GM23338 (cell line): ENCODE measurements at regions not wholly inside any gene's neighbourhood (a gene's known extent, or its start where the extent isn't known, plus 50 kb on each side); places are given as distances from the start of the nearest gene placed in this dataset.

Experiments
- CREB1 ChIP-seq: fragments of 250-450 bp; sonication (Bioruptor Pico); IDR thresholded peaks from 2 replicates; pipeline ENCODE4 v1.5.0; 2020; ENCODE audit warnings: low read depth, mild to moderate bottlenecking, moderate library complexity
- CTCF ChIP-seq, 2 experiments: fragments of 200-600 bp in 1 of 2; sonication (generic) in 1 of 2; conservative IDR thresholded peaks; 2 replicates each; pipeline versions ENCODE4 v1.5.1 to v1.6.1; 2016 to 2017; ENCODE audit warnings: antibody characterized with exemption in 2 of 2, low read depth in 2 of 2, mild to moderate bottlenecking in 2 of 2, moderate library complexity in 1 of 2
- ETS1 ChIP-seq: IDR thresholded peaks from 2 replicates; pipeline ENCODE4 v1.6.1; 2016; ENCODE audit warnings: antibody characterized with exemption
- EZH2 ChIP-seq: fragments of 200-600 bp; sonication (generic); IDR thresholded peaks from one replicate; pipeline ENCODE4 v1.8.0; 2017; ENCODE audit warnings: antibody characterized with exemption, mild to moderate bottlenecking, low read depth; ENCODE audit not compliant: unreplicated experiment
- EZH2phosphoT487 ChIP-seq: fragments of 200-600 bp; sonication (generic); IDR thresholded peaks from one replicate; pipeline ENCODE4 v1.8.1; 2018; ENCODE audit warnings: antibody characterized with exemption; ENCODE audit not compliant: unreplicated experiment
- JUNB ChIP-seq: IDR thresholded peaks from one replicate; pipeline ENCODE4 v1.6.1; 2016; ENCODE audit warnings: antibody characterized with exemption; ENCODE audit not compliant: unreplicated experiment
- POLR2AphosphoS5 ChIP-seq: IDR thresholded peaks from 2 replicates; pipeline ENCODE4 v1.6.1; 2016; ENCODE audit warnings: antibody characterized with exemption, low read depth
- STAT1 ChIP-seq: IDR thresholded peaks from one replicate; pipeline ENCODE4 v1.6.1; 2016; ENCODE audit warnings: antibody characterized with exemption; ENCODE audit not compliant: unreplicated experiment

GRCh38 chr5:148911386-148911785 lies 85.0 kb downstream of the ADRB2 start:
- TF ChIP-seq ETS1, result no peak
- TF ChIP-seq CTCF (conservative IDR thresholded peaks at IDR 0.05; ENCODE audit: low read depth in 2 of 2), result no peak
- TF ChIP-seq CREB1, result no peak
- TF ChIP-seq EZH2phosphoT487, result no peak
- TF ChIP-seq EZH2, result no peak
- no peak for TF ChIP-seq JUNB
- TF ChIP-seq STAT1, result no peak
- no peak for TF ChIP-seq POLR2AphosphoS5
